ENCODE measurements at regions not wholly inside any gene's neighbourhood (a gene's known extent, or its start where the extent isn't known, plus 50 kb on each side); places are given as distances from the start of the nearest gene placed in this dataset.
A peak's percentile ranks its signal among the peaks of the same experiment; 100 is the strongest.
"Not testable (repeated sequence)": the region's sequence is repeated elsewhere in the genome, so short reads cannot be mapped to it uniquely, and the experiment has no call there.

- no peak overlapping the region for H3K27ac ChIP-seq
- no peaks in the 10 kb centered on the region for H3K27me3 ChIP-seq
- in situ Hi-C loops (cut with MboI; ENCODE audit: low pct_ligation_motif_present in 1 of 4, low pct_unique_long_range_greater_than_20kb in 1 of 4, low sequenced_read_pairs in 3 of 4) (no loop called here), intact Hi-C loops (cut with DNase I; ENCODE audit: low total_unique reads) (no loop called here)
- DNase-seq: no peak
- H3K4me3 ChIP-seq: no peak overlapping the region
- peaks cover 12 to 25% of the 10 kb centered on the region in 2 donors for H3K9me3 ChIP-seq
- TF ChIP-seq POLR2A (IDR thresholded peaks at IDR 0.05) (no peak), CTCF (IDR thresholded peaks at IDR 0.05) (no peak), EP300 (IDR thresholded peaks at IDR 0.05; ENCODE audit: low read depth) (no peak), POLR2AphosphoS5 (IDR thresholded peaks at IDR 0.05) (no peak)
- no peaks in the 10 kb centered on the region for H3K36me3 ChIP-seq
- H3K4me1 ChIP-seq: no peaks in the 10 kb centered on the region
Measured at GRCh38 chr9:81423589-81424326, 265.6 kb downstream of the TLE1 start.

GRCh38 chr9:81421090-81421489 lies 268.3 kb downstream of the TLE1 start:
- H3K4me3 ChIP-seq; H3K36me3 ChIP-seq; H3K27ac ChIP-seq; DNase-seq; H3K27me3 ChIP-seq; H3K9me3 ChIP-seq; H3K4me1 ChIP-seq; intact Hi-C loops (cut with DNase I; ENCODE audit: low total_unique reads); in situ Hi-C loops (cut with MboI; ENCODE audit: low pct_ligation_motif_present in 1 of 4, low pct_unique_long_range_greater_than_20kb in 1 of 4, low sequenced_read_pairs in 3 of 4): not testable (repeated sequence)
- WGBS, 2 donors (ENCODE audit: low coverage in 1 of 2): 60 to 88% methylated on average over 1 to 3 of the region's 3 CpGs

GRCh38 chr9:81420024-81420423 lies 269.3 kb downstream of the TLE1 start:
- WGBS, 2 donors (ENCODE audit: low coverage in 1 of 2): 76 to 100% methylated on average over 1 of the region's 1 CpG
- intact Hi-C loops (cut with DNase I; ENCODE audit: low total_unique reads): no loop called here
- Histone ChIP-seq H3K27me3 (no peaks in the 10 kb centered on the region), H3K4me1 (no peaks in the 10 kb centered on the region), H3K36me3 (no peaks in the 10 kb centered on the region), H3K27ac (no peak overlapping the region), H3K9me3 (peaks cover 0 to 9% of the 10 kb centered on the region in 2 donors), H3K4me3 (no peak overlapping the region)
- in situ Hi-C loops (cut with MboI; ENCODE audit: low pct_ligation_motif_present in 1 of 4, low pct_unique_long_range_greater_than_20kb in 1 of 4, low sequenced_read_pairs in 3 of 4): no loop called here
- TF ChIP-seq POLR2A (IDR thresholded peaks at IDR 0.05): no peak
- no peak for TF ChIP-seq POLR2AphosphoS5 (IDR thresholded peaks at IDR 0.05)
- TF ChIP-seq EP300 (IDR thresholded peaks at IDR 0.05; ENCODE audit: low read depth): no peak
- no peak for TF ChIP-seq CTCF (IDR thresholded peaks at IDR 0.05)
- no peak for DNase-seq

GRCh38 chr9:81417941-81418340 lies 271.4 kb downstream of the TLE1 start:
- intact Hi-C loops (cut with DNase I; ENCODE audit: low total_unique reads): no loop called here
- no peaks in the 10 kb centered on the region for H3K4me1 ChIP-seq
- no peaks in the 10 kb centered on the region for H3K36me3 ChIP-seq
- H3K27ac ChIP-seq: no peak overlapping the region
- H3K4me3 ChIP-seq: no peak overlapping the region
- in situ Hi-C loops (cut with MboI; ENCODE audit: low pct_ligation_motif_present in 1 of 4, low pct_unique_long_range_greater_than_20kb in 1 of 4, low sequenced_read_pairs in 3 of 4): no loop called here
- DNase-seq: no peak
- peaks cover 0 to 9% of the 10 kb centered on the region in 2 donors for H3K9me3 ChIP-seq
- no peaks in the 10 kb centered on the region for H3K27me3 ChIP-seq
- no peak for TF ChIP-seq CTCF (IDR thresholded peaks at IDR 0.05)
- TF ChIP-seq POLR2A (IDR thresholded peaks at IDR 0.05): no peak
- no peak for TF ChIP-seq POLR2AphosphoS5 (IDR thresholded peaks at IDR 0.05)

GRCh38 chr9:81417299-81417675 lies 272.1 kb downstream of the TLE1 start:
- Histone ChIP-seq H3K4me1 (no peaks in the 10 kb centered on the region), H3K36me3 (no peaks in the 10 kb centered on the region), H3K9me3 (peaks cover 0 to 9% of the 10 kb centered on the region in 2 donors), H3K27ac (peak overlapping the region in 2 of 4 donors; percentile 31 to 34), H3K27me3 (no peaks in the 10 kb centered on the region), H3K4me3 (no peak overlapping the region)
- in situ Hi-C loops (cut with MboI; ENCODE audit: low pct_ligation_motif_present in 1 of 4, low pct_unique_long_range_greater_than_20kb in 1 of 4, low sequenced_read_pairs in 3 of 4) (no loop called here), intact Hi-C loops (cut with DNase I; ENCODE audit: low total_unique reads) (no loop called here)
- no peak for TF ChIP-seq POLR2A (IDR thresholded peaks at IDR 0.05)
- WGBS, 2 donors (ENCODE audit: low coverage in 1 of 2): 65 to 86% methylated on average over 2 of the region's 2 CpGs
- DNase-seq: no peak

All from transverse colon (tissue), 4 donors.